ENCODE measurements at regions not wholly inside any gene's neighbourhood (a gene's known extent, or its start where the extent isn't known, plus 50 kb on each side); places are given as distances from the start of the nearest gene placed in this dataset.
A peak's percentile ranks its signal among the peaks of the same experiment; 100 is the strongest.

GRCh38 chr10:20369863-20370736 is 527.0 kb downstream of the NEBL start:
- H3K27ac ChIP-seq: no peak overlapping the region
- H3K36me3 ChIP-seq: no peaks in the 10 kb centered on the region
- no peaks in the 10 kb centered on the region for H3K9me3 ChIP-seq
- H3K4me1 ChIP-seq: no peaks in the 10 kb centered on the region
- peak; percentile 39 for DNase-seq
- intact Hi-C loops (cut with DNase I): no loop called here
- H3K9ac ChIP-seq (ENCODE audit: low read depth in 2 of 2, low read length in 2 of 2): no peak overlapping the region
- no peak overlapping the region for H3K4me3 ChIP-seq
- no peak for TF ChIP-seq CTCF (IDR thresholded peaks at IDR 0.05)
- H3K27me3 ChIP-seq: no peaks in the 10 kb centered on the region

GRCh38 chr10:20363684-20364083 is 533.4 kb downstream of the NEBL start:
- no peaks in the 10 kb centered on the region for H3K27me3 ChIP-seq
- no peaks in the 10 kb centered on the region for H3K9me3 ChIP-seq
- TF ChIP-seq CTCF (IDR thresholded peaks at IDR 0.05): no peak
- H3K4me1 ChIP-seq: no peaks in the 10 kb centered on the region
- H3K4me3 ChIP-seq: no peak overlapping the region
- intact Hi-C loops (cut with DNase I): no loop called here
- no peak for DNase-seq
- H3K36me3 ChIP-seq: no peaks in the 10 kb centered on the region
- H3K9ac ChIP-seq (ENCODE audit: low read depth in 2 of 2, low read length in 2 of 2): no peak overlapping the region
- H3K27ac ChIP-seq: no peak overlapping the region

GRCh38 chr10:20355915-20356314 is 539.7 kb downstream of the PLXDC2 start:
- no peaks in the 10 kb centered on the region for H3K4me1 ChIP-seq
- no peaks in the 10 kb centered on the region for H3K36me3 ChIP-seq
- H3K4me3 ChIP-seq: no peak overlapping the region
- intact Hi-C loops (cut with DNase I): no loop called here
- DNase-seq: no peak
- no peaks in the 10 kb centered on the region for H3K27me3 ChIP-seq
- H3K27ac ChIP-seq: no peak overlapping the region
- no peak for TF ChIP-seq CTCF (IDR thresholded peaks at IDR 0.05)
- no peak overlapping the region for H3K9ac ChIP-seq (ENCODE audit: low read depth in 2 of 2, low read length in 2 of 2)
- H3K9me3 ChIP-seq: no peaks in the 10 kb centered on the region

GRCh38 chr10:20355011-20355410 is 538.8 kb downstream of the PLXDC2 start:
- Histone ChIP-seq H3K4me1 (no peaks in the 10 kb centered on the region), H3K27me3 (no peaks in the 10 kb centered on the region), H3K9me3 (no peaks in the 10 kb centered on the region), H3K9ac (ENCODE audit: low read depth in 2 of 2, low read length in 2 of 2) (no peak overlapping the region), H3K27ac (no peak overlapping the region), H3K36me3 (no peaks in the 10 kb centered on the region), H3K4me3 (no peak overlapping the region)
- no peak for TF ChIP-seq CTCF (IDR thresholded peaks at IDR 0.05)
- no peak for DNase-seq
- intact Hi-C loops (cut with DNase I): no loop called here

GRCh38 chr10:20354166-20354565 is 537.9 kb downstream of the PLXDC2 start:
- DNase-seq: no peak
- Histone ChIP-seq H3K36me3 (no peaks in the 10 kb centered on the region), H3K9ac (ENCODE audit: low read depth in 2 of 2, low read length in 2 of 2) (no peak overlapping the region), H3K4me1 (no peaks in the 10 kb centered on the region), H3K9me3 (no peaks in the 10 kb centered on the region), H3K27ac (no peak overlapping the region), H3K4me3 (no peak overlapping the region), H3K27me3 (no peaks in the 10 kb centered on the region)
- intact Hi-C loops (cut with DNase I): no loop called here
- no peak for TF ChIP-seq CTCF (IDR thresholded peaks at IDR 0.05)
